ENCODE measurements at regions not wholly inside any gene's neighbourhood (a gene's known extent, or its start where the extent isn't known, plus 50 kb on each side); places are given as distances from the start of the nearest gene placed in this dataset.

DNA sequence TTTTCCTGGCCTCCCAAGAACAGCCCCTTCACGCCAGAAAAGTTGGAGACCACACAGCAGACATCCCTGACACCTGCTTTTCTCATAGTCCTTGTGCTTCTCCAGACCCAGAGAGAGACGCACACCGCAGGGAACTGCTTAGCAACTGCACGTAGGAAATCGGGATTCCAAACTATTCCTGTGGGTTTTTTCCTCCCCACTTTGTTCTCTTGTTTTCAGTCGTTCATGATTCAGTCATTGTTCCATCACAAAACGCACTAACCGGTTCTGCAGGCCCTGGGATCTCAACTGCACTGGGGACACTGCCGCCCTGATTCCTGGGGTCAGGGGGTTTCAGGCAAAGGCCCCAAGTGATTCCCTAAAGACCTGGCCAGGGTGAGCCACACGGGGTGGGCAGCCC lies 588.0 kb upstream of the KLF4 start:
- ChIA-PET CTCF (no interaction called here), POLR2A (no interaction called here)
- H3K36me3 Mint-ChIP-seq (ENCODE audit: low read depth), result no peaks in the 10 kb centered on the region

DNA sequence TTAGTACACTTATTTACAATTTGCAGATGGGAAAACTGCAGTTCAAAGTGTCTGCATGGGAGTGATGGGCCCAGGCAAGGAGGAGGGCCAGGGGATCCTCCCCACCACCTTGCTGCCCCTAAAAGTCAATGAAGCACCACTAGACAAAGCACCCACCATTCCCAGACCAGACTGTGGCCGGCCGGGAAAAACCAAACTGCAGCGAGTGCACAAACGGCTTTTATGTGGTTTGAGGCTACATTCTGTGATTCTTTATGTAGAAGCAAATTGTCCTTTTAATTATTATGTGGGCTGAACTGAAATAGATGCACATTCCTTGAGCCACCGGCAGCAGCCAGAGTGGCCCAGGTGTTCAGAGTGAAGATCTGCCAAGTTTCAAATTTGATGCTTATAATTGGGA lies 585.3 kb upstream of the KLF4 start:
- Mint-ChIP-seq H3K4me3 (no peak overlapping the region), H3K4me1 (no peaks in the 10 kb centered on the region), H3K36me3 (ENCODE audit: low read depth) (no peaks in the 10 kb centered on the region), H3K27ac (no peak overlapping the region), H3K9me3 (peaks cover 22% of the 10 kb centered on the region), H3K27me3 (no peaks in the 10 kb centered on the region)
- ChIA-PET CTCF (no interaction called here), POLR2A (no interaction called here)
- DNase-seq, result no peak

More for the DNA sequence above, 588.0 kb upstream of the KLF4 start:
- H3K9me3 Mint-ChIP-seq, result peaks cover 17% of the 10 kb centered on the region
- no peaks in the 10 kb centered on the region for H3K27me3 Mint-ChIP-seq
- H3K27ac Mint-ChIP-seq, result no peak overlapping the region
- H3K4me3 Mint-ChIP-seq, result no peak overlapping the region
- no peaks in the 10 kb centered on the region for H3K4me1 Mint-ChIP-seq
- no peak for DNase-seq

DNA sequence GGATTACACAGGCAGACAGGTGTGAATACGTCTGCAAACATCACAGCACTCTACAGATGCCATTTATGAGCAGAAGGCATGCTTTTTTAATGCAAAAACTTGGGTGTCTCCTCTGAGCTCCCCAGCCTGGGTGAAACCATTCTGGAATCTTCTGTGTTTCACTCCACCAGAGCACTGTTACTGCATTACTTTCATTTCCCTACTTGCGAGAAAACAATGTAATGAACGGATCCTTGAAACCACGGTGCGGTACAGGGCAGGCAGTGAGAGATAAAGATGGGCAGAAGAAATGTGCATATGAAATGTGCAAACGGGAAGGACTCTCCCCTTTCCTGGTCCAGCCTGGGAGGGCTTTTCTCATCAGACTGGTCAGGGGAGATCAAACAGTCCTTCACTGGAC lies 584.3 kb upstream of the KLF4 start:
- Mint-ChIP-seq H3K4me1 (no peaks in the 10 kb centered on the region), H3K27ac (no peak overlapping the region), H3K9me3 (peaks cover 21% of the 10 kb centered on the region), H3K4me3 (no peak overlapping the region), H3K36me3 (ENCODE audit: low read depth) (no peaks in the 10 kb centered on the region), H3K27me3 (no peaks in the 10 kb centered on the region)
- POLR2A ChIA-PET, result no interaction called here
- CTCF ChIA-PET, result no interaction called here
- no peak for DNase-seq

DNA sequence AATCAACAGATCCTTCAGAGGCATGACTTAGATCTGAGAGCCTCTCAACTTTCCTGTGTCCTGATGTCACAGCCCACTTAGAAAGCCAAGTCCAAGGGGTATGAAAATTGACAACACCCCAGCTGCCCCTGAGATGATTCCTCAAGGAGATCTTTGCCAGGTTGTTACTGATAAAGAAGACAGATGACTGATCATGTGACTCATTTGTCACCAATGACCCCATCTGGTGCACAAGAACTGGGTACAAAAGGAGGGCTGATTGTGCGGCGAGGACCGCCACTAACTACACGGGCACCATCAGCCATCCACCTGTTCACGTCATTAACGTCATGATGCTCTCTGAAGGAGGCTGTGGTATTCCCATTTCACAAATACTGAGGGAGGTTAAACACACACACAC lies 583.2 kb upstream of the KLF4 start:
- no peaks in the 10 kb centered on the region for H3K4me1 Mint-ChIP-seq
- no peak overlapping the region for H3K4me3 Mint-ChIP-seq
- peaks cover 11% of the 10 kb centered on the region for H3K9me3 Mint-ChIP-seq
- H3K36me3 Mint-ChIP-seq (ENCODE audit: low read depth), result no peaks in the 10 kb centered on the region
- H3K27me3 Mint-ChIP-seq, result no peaks in the 10 kb centered on the region
- ChIA-PET POLR2A (no interaction called here), CTCF (interaction anchor here (0.7 kb wide), 1 partner anchor 48 kb away, joined by 7 read pairs; no protein-coding TSS in a partner anchor)
- no peak for DNase-seq
- no peak overlapping the region for H3K27ac Mint-ChIP-seq

DNA sequence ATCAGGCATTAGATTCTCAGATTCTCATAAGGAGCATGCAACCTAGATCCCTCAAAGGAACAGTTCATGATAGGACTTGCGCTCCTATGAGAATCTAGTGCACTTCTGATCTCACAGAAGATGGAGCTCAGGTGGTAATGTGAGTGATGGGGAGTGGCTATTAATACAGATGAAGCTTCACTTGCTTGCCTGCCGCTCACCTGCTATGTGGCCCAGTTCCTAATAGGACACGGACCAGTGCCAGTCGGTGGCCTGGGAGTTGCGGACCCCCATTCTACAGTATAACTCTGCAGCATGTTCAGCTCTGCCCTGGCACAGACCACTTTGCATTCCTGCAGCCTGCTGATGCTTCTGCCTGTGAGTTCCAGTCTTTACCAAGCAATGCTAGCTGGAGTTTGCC lies 581.3 kb upstream of the KLF4 start:
- no peak overlapping the region for H3K4me3 Mint-ChIP-seq
- no peak for DNase-seq
- no peaks in the 10 kb centered on the region for H3K4me1 Mint-ChIP-seq
- POLR2A ChIA-PET, result no interaction called here
- H3K27me3 Mint-ChIP-seq, result no peaks in the 10 kb centered on the region
- H3K9me3 Mint-ChIP-seq, result peaks cover 13% of the 10 kb centered on the region
- H3K27ac Mint-ChIP-seq, result no peak overlapping the region
- CTCF ChIA-PET, result no interaction called here
- no peaks in the 10 kb centered on the region for H3K36me3 Mint-ChIP-seq (ENCODE audit: low read depth)

DNA sequence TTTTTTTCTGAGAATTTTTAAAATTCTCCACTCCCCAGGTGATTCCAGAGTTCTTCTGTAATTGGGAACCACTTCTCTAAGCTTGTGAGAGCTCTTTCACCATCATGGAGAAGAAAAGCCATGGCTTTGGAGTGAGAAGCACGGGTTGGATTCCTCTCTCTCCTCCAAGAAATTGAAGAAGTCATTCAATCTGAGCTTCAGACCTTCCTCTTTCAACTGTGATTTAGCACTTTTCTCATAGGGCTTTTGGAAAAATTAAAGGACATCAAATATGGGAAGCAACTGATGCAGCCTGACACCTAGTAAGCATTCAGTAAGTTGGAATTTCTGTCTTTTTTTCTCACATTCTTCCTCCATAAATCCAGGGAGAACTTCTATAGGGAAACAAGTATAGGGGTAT lies 580.4 kb upstream of the KLF4 start:
- no peaks in the 10 kb centered on the region for H3K4me1 Mint-ChIP-seq
- no peak overlapping the region for H3K4me3 Mint-ChIP-seq
- POLR2A ChIA-PET, result no interaction called here
- H3K36me3 Mint-ChIP-seq (ENCODE audit: low read depth), result no peaks in the 10 kb centered on the region
- H3K27me3 Mint-ChIP-seq, result no peaks in the 10 kb centered on the region
- peaks cover 8% of the 10 kb centered on the region for H3K9me3 Mint-ChIP-seq
- DNase-seq, result no peak
- H3K27ac Mint-ChIP-seq, result no peak overlapping the region
- CTCF ChIA-PET, result no interaction called here

DNA sequence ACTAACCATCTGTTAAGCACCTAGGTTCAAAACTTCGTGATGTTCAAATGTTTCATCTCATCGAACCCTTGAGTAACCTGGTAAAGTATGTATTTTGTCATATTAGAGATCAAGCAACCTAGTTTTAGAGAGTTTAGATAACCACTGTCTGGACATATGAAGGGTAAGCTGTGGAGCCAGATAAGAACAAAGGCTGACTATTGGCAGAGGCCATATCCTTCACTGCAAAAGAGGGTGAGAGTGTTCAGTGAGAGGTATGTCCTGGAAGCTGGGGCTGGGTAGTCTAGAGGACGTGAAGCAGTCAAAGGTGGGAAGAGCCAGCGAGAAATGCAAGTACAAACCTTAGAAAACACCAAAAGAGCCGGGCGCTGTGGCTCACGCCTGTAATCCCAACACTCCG lies 573.1 kb upstream of the KLF4 start:
- Mint-ChIP-seq H3K27me3 (no peaks in the 10 kb centered on the region), H3K4me1 (no peaks in the 10 kb centered on the region), H3K4me3 (no peak overlapping the region), H3K9me3 (peaks cover 3% of the 10 kb centered on the region), H3K36me3 (ENCODE audit: low read depth) (no peaks in the 10 kb centered on the region), H3K27ac (no peak overlapping the region)
- no peak for DNase-seq
- POLR2A ChIA-PET, result no interaction called here
- CTCF ChIA-PET, result no interaction called here

DNA sequence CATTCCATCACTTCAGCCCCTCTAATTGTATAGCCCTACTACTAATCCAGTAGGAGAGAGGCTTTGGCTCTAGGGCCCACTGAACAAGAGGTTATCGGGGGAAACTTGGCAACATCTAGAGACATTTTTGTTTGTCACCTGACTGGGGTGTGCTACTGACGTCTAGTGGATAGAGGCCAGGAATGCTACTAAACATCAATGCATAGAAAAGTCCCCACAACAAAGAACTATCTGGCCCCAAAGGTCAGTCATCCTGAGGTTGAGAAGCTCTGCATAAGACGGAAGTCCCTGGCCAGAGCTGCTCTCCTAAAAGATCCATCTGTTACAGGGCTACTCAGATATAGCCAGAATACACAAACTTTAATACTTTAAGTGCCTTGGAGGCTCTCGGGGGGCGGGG lies 570.6 kb upstream of the KLF4 start:
- ChIA-PET CTCF (no interaction called here), POLR2A (no interaction called here)
- no peaks in the 10 kb centered on the region for H3K9me3 Mint-ChIP-seq
- no peak overlapping the region for H3K27ac Mint-ChIP-seq
- H3K36me3 Mint-ChIP-seq (ENCODE audit: low read depth), result no peaks in the 10 kb centered on the region
- no peaks in the 10 kb centered on the region for H3K4me1 Mint-ChIP-seq
- no peak overlapping the region for H3K4me3 Mint-ChIP-seq
- DNase-seq, result no peak
- no peaks in the 10 kb centered on the region for H3K27me3 Mint-ChIP-seq

DNA sequence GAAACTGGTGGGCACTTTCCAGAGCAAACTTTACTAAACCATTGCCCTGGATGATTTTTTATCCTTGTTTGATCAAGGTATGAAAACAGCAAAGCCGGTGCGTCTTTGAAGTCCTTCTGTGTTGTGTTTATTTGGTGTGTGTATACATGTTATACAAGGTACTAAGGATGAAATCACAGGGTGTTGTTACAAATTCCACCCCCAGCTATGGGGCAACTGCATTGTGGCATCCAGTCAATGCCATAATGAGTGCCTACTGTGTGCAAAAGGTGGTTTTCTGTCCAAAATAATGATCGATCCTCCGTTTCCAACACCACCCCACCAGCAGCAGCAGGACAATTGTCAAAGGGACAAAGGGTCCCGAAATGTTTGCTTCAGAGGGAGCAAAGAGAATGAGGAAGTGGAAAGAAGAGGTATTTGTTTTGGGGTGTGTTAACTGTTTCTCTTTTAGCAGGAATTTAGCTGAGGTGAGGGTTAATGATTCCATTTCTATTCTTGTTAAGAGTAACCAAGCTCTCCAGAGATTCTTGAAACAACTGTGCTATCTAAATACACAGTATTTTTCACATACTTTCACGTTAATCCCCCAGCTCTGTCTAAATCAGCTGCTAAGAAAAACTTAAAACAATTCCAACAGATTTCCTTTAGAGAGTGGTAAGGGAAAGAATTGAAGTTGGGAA lies 568.7 kb upstream of the KLF4 start:
- H3K4me3 Mint-ChIP-seq, result no peak overlapping the region
- ChIA-PET POLR2A (no interaction called here), CTCF (no interaction called here)
- no peak for DNase-seq
- no peaks in the 10 kb centered on the region for H3K9me3 Mint-ChIP-seq
- H3K4me1 Mint-ChIP-seq, result no peaks in the 10 kb centered on the region
- H3K27me3 Mint-ChIP-seq, result no peaks in the 10 kb centered on the region
- H3K27ac Mint-ChIP-seq, result no peak overlapping the region
- no peaks in the 10 kb centered on the region for H3K36me3 Mint-ChIP-seq (ENCODE audit: low read depth)

DNA sequence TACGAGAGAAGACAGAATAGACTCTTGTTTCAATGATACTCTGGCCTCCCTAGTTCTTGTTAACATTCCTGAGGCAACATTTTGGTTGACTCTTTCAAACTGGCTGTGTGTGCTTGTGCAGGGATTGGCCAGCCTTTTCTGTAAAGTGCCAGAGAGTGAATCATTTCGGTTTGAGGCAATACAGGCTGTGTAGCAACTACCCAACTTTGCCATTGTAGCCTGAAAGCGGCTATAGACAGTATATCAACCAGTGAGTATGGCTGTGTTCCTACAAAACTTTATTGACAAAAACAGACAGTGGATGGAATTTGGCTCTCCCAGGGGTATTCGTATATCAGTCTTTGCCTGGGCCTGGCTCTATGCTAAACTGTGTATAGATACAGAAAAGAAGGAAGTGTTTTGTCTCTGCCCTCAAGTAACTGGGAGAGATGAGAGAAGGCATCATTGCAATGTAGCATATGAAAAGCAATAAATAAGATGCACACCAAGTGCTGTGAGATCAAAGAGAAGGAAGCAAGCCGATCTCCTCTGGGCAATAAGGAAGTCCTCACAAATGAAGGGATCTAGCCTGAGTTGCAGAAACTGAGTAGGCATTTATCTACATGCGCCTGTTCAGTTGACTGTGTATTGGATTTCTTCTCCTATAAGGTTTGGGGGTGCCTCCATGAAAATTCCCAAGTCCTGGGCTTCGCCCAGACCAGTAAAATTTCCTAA lies 568.0 kb upstream of the KLF4 start:
- Mint-ChIP-seq H3K27ac (no peak overlapping the region), H3K27me3 (no peaks in the 10 kb centered on the region), H3K4me3 (no peak overlapping the region), H3K36me3 (ENCODE audit: low read depth) (no peaks in the 10 kb centered on the region), H3K9me3 (no peaks in the 10 kb centered on the region), H3K4me1 (no peaks in the 10 kb centered on the region)
- ChIA-PET CTCF (no interaction called here), POLR2A (no interaction called here)
- no peak for DNase-seq

DNA sequence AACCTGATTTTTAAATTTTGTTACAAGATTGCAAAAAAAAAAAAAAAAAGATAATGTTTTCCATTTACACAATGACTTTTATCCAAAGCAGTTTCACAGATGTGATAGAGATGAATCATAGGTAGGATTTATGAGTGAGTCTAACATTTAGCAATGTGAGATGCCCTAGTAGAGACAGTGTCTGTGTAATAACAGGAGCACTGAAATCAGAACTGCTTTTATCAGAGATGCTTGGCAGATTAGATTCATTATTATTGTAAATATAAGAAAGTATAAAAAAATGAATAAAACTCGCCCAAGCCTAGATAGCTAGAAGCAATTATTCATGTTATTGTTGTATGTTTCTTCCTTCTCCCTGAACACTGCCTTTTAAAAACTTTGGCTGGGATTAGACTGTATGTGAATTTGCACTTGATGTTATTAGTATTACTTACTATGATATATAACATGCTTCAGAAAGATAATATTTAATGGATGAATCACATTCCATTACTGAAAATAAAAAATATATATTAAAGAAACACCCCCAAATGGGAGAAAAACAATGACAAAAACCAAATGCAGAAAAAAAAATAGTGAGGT lies 567.3 kb upstream of the KLF4 start:
- no peak for DNase-seq
- H3K27me3 Mint-ChIP-seq, result no peaks in the 10 kb centered on the region
- CTCF ChIA-PET, result no interaction called here
- POLR2A ChIA-PET, result no interaction called here
- no peaks in the 10 kb centered on the region for H3K9me3 Mint-ChIP-seq
- no peaks in the 10 kb centered on the region for H3K4me1 Mint-ChIP-seq
- H3K4me3 Mint-ChIP-seq, result no peak overlapping the region
- H3K36me3 Mint-ChIP-seq (ENCODE audit: low read depth), result no peaks in the 10 kb centered on the region
- no peak overlapping the region for H3K27ac Mint-ChIP-seq

DNA sequence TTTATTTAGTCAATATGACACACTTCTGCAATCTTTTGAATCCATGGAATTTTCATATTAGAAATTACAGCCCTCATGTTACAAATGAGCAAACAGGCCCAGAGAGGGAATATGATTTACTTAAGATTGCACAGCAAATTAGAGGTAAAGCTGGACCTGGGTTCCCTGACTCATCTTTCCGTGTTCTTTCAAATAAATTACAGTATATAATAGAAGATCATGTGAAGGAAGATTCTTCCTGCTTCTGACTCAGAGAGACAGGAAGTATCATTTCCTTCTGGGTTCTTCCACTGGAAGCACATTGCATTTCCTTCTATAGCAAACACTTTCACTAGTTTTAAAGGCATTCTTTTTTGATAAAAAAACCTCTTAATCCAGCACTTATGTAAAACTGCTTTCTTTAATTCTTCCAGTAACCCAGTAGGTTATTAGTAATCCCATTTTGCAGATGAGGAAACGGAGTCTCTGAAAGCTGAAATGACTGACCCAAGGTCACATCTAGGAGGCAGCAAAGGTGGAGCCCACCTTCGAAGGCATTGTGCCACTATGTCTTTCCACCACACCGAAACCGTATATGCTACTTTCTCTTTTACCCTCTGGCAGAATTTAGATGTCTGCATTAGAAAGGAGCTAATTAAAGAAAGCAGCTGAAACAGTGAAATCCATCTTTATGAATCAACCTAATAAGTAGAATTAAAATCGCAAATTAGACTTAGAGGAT lies 566.7 kb upstream of the KLF4 start:
- H3K27ac Mint-ChIP-seq, result no peak overlapping the region

DNA sequence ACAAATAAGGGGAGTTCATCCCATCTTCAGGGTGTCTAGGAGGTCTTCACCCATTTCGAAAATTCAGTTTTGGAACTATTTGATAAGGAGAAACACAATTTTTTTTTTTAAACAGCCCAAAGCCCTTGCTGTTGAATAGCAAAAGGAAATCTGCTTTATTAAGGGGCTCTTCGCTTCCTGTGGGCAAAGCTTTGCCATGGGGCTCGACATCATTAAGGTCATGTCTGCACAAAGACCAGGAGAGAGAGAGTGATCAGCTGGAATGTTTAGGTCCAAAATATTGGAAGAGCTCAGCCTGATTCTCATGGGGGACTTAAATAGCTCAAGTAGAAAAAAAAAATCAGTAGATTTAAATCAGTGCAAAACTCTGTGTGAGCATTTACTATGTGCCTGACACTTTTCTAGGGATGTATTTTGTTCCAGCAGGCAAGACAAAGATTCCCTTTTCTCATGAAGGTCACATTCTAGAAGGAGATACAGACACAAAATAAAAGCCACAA lies 564.6 kb upstream of the KLF4 start:
- no peaks in the 10 kb centered on the region for H3K27me3 Mint-ChIP-seq
- H3K4me3 Mint-ChIP-seq, result no peak overlapping the region
- no peaks in the 10 kb centered on the region for H3K36me3 Mint-ChIP-seq (ENCODE audit: low read depth)
- H3K27ac Mint-ChIP-seq, result no peak overlapping the region
- H3K9me3 Mint-ChIP-seq, result no peaks in the 10 kb centered on the region
- no peak for DNase-seq
- CTCF ChIA-PET, result no interaction called here
- no peaks in the 10 kb centered on the region for H3K4me1 Mint-ChIP-seq
- POLR2A ChIA-PET, result no interaction called here

More for the DNA sequence above, 566.7 kb upstream of the KLF4 start:
- ChIA-PET POLR2A (no interaction called here), CTCF (no interaction called here)
- no peaks in the 10 kb centered on the region for H3K9me3 Mint-ChIP-seq
- no peak for DNase-seq
- H3K4me1 Mint-ChIP-seq, result no peaks in the 10 kb centered on the region
- H3K27me3 Mint-ChIP-seq, result no peaks in the 10 kb centered on the region
- H3K4me3 Mint-ChIP-seq, result no peak overlapping the region
- no peaks in the 10 kb centered on the region for H3K36me3 Mint-ChIP-seq (ENCODE audit: low read depth)
